SU-DHL-6 (cell line): ENCODE measurements at regions not wholly inside any gene's neighbourhood (a gene's known extent, or its start where the extent isn't known, plus 50 kb on each side); places are given as distances from the start of the nearest gene placed in this dataset.

Source experiments
- CTCF ChIP-seq: fragments of 200-600 bp; sonication (generic); IDR thresholded peaks from one replicate; pipeline ENCODE4 v1.5.1; 2017; ENCODE audit warnings: antibody characterized with exemption, mild to moderate bottlenecking, low read length, moderate library complexity; ENCODE audit not compliant: insufficient read depth, poor library complexity, severe bottlenecking
- EZH2phosphoT487 ChIP-seq: fragments of 200-600 bp; sonication (generic), shearing (Covaris generic); conservative IDR thresholded peaks from 2 replicates; pipeline ENCODE4 v1.6.1; 2018; ENCODE audit warnings: mild to moderate bottlenecking, antibody characterized with exemption, low read length, moderate library complexity, mixed read lengths

- no peak for TF ChIP-seq CTCF
- TF ChIP-seq EZH2phosphoT487, result no peak
Measured at GRCh38 chr13:54110597-54110996, 1082.0 kb downstream of the OLFM4 start.
